GM18507 (cell line): ENCODE measurements at regions not wholly inside any gene's neighbourhood (a gene's known extent, or its start where the extent isn't known, plus 50 kb on each side); places are given as distances from the start of the nearest gene placed in this dataset.

Source experiments
- DNase-seq: peaks from one replicate; pipeline ENCODE4 v3.0.0; 2011; ENCODE audit warnings: low read depth; ENCODE audit not compliant: insufficient read length; ENCODE audit errors: extremely low spot score
- FAIRE-seq: peaks from 2 replicates; lab custom pipeline; 2011; peaks lifted over from hg19 to GRCh38; lab: Jason Lieb, UNC

GRCh38 chr1:164272156-164272555 is 286.8 kb upstream of the PBX1 start:
- FAIRE-seq (no peak), DNase-seq (no peak)

GRCh38 chr1:164296172-164296571 is 262.8 kb upstream of the PBX1 start:
- DNase-seq (no peak), FAIRE-seq (no peak)

GRCh38 chr1:164308101-164308500 is 250.9 kb upstream of the PBX1 start:
- FAIRE-seq: no peak
- DNase-seq: no peak

GRCh38 chr1:164310166-164310565 is 248.8 kb upstream of the PBX1 start:
- FAIRE-seq (no peak), DNase-seq (no peak)

GRCh38 chr1:164311377-164311776 is 247.6 kb upstream of the PBX1 start:
- FAIRE-seq (no peak), DNase-seq (no peak)

GRCh38 chr1:164320790-164321731 is 237.9 kb upstream of the PBX1 start:
- FAIRE-seq (no peak), DNase-seq (no peak)

GRCh38 chr1:164325786-164326185 is 233.2 kb upstream of the PBX1 start:
- FAIRE-seq (no peak), DNase-seq (no peak)

- FAIRE-seq (no peak), DNase-seq (no peak)
Observed at GRCh38 chr1:164333387-164333786, 225.6 kb upstream of the PBX1 start.

GRCh38 chr1:164337394-164337793 is 221.6 kb upstream of the PBX1 start:
- FAIRE-seq (no peak), DNase-seq (no peak)

GRCh38 chr1:164337885-164338284 is 221.1 kb upstream of the PBX1 start:
- no peak for DNase-seq
- no peak for FAIRE-seq

- DNase-seq: no peak
- FAIRE-seq: no peak
Observed at GRCh38 chr1:164343189-164343588, 215.8 kb upstream of the PBX1 start.

- DNase-seq: no peak
- no peak for FAIRE-seq
Observed at GRCh38 chr1:164347980-164348379, 211.0 kb upstream of the PBX1 start.

GRCh38 chr1:164356511-164356910 is 202.5 kb upstream of the PBX1 start:
- FAIRE-seq (no peak), DNase-seq (no peak)

- FAIRE-seq (no peak), DNase-seq (no peak)
Observed at GRCh38 chr1:164360265-164360664, 198.7 kb upstream of the PBX1 start.

- FAIRE-seq (no peak), DNase-seq (no peak)
Observed at GRCh38 chr1:164361927-164362326, 197.1 kb upstream of the PBX1 start.

- FAIRE-seq (no peak), DNase-seq (no peak)
Observed at GRCh38 chr1:164363980-164364379, 195.0 kb upstream of the PBX1 start.

- FAIRE-seq: no peak
Observed at GRCh38 chr1:164366014-164366413, 193.0 kb upstream of the PBX1 start.

GRCh38 chr1:164369698-164370365 is 189.2 kb upstream of the PBX1 start:
- no peak for DNase-seq
- no peak for FAIRE-seq

More at GRCh38 chr1:164366014-164366413, 193.0 kb upstream of the PBX1 start:
- no peak for DNase-seq

GRCh38 chr1:164380893-164381292 is 178.1 kb upstream of the PBX1 start:
- no peak for DNase-seq
- no peak for FAIRE-seq

- FAIRE-seq: no peak
- no peak for DNase-seq
Observed at GRCh38 chr1:164382384-164382783, 176.6 kb upstream of the PBX1 start.

- DNase-seq (no peak), FAIRE-seq (no peak)
Observed at GRCh38 chr1:164384262-164384661, 174.7 kb upstream of the PBX1 start.
